SJCRH30 (cell line): ENCODE measurements at regions not wholly inside any gene's neighbourhood (a gene's known extent, or its start where the extent isn't known, plus 50 kb on each side); places are given as distances from the start of the nearest gene placed in this dataset.

ENCODE experiments used
- DNase-seq, 2 experiments: peaks; one replicate each; pipeline ENCODE4 v3.0.0-alpha.2; 2015 to 2020
- H3K27ac ChIP-seq: fragments of 250-450 bp; sonication (Bioruptor Pico); 2 replicates; pipeline ENCODE4 v1.5.1; 2020; ENCODE audit warnings: mild to moderate bottlenecking, moderate library complexity
- H3K27me3 ChIP-seq: fragments of 250-450 bp; sonication (Bioruptor Pico); 2 replicates; pipeline ENCODE4 v1.5.1; 2020; ENCODE audit warnings: mild to moderate bottlenecking, moderate library complexity
- H3K36me3 ChIP-seq: fragments of 250-450 bp; sonication (Bioruptor Pico); 2 replicates; pipeline ENCODE4 v1.5.1; 2020; ENCODE audit warnings: mild to moderate bottlenecking, moderate library complexity
- H3K4me1 ChIP-seq: fragments of 250-450 bp; sonication (Bioruptor Pico); 2 replicates; pipeline ENCODE4 v1.5.1; 2020; ENCODE audit warnings: mild to moderate bottlenecking, moderate library complexity
- H3K4me3 ChIP-seq: fragments of 250-450 bp; sonication (Bioruptor Pico); 2 replicates; pipeline ENCODE4 v1.5.1; 2020; ENCODE audit warnings: mild to moderate bottlenecking, moderate library complexity
- H3K9me3 ChIP-seq: fragments of 250-450 bp; sonication (Bioruptor Pico); replicated peaks from 2 replicates; pipeline ENCODE4 v1.5.1; 2020; ENCODE audit warnings: mild to moderate bottlenecking, moderate library complexity

DNA sequence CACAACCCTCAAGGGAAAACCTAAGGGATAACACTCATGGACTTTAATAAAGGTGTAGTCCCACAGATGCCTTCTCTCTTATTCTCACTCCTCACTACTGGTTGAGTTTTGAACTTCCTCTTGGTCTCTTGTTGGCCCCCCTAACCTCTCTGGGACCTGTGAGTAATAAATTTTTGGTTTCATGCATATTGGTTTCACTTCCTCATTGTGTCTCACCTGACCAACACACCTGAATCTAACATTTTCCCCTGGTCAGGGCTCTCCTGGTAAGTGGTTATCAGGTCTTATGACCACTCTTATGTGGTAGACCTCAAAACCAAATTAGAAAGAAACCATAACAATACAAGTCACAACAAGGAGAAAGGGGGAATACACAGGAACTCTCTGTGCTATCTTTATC is 60.5 kb upstream of the PRMT6 start:
- H3K4me1 ChIP-seq, result no peaks in the 10 kb centered on the region
- no peak overlapping the region for H3K27ac ChIP-seq
- no peak for DNase-seq
- H3K36me3 ChIP-seq, result no peaks in the 10 kb centered on the region
- H3K4me3 ChIP-seq, result no peak overlapping the region
- no peaks in the 10 kb centered on the region for H3K27me3 ChIP-seq
- H3K9me3 ChIP-seq, result no peaks in the 10 kb centered on the region

DNA sequence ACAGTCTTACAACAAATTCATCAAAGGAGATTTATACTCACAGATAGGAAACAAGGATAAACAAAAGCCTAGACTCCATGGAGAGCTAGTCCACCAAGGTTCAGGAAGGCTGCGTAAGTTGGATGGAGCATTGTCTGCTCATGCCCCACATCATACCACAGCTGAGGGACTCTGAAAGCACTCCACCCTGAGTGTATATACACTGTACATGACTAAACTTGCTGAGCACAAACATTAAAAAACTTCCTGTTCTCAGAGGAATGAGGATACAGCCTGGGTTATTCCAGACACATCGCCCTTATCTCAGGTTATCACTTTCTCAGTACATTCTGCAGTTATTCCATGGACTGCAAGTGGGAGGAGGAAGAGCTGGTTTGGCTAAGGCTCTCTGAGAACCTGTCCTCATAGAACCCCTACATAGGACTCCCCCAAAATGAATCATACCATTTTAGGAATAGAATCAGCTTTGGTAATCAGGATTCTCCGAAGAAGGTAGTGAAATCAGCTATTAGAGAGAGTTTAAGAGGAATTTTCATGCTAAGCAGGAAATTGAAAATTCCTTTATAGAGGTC is 58.0 kb upstream of the PRMT6 start:
- H3K27me3 ChIP-seq, result no peaks in the 10 kb centered on the region
- no peaks in the 10 kb centered on the region for H3K36me3 ChIP-seq
- no peak overlapping the region for H3K4me3 ChIP-seq
- no peak for DNase-seq
- H3K9me3 ChIP-seq, result no peaks in the 10 kb centered on the region
- no peak overlapping the region for H3K27ac ChIP-seq
- no peaks in the 10 kb centered on the region for H3K4me1 ChIP-seq

DNA sequence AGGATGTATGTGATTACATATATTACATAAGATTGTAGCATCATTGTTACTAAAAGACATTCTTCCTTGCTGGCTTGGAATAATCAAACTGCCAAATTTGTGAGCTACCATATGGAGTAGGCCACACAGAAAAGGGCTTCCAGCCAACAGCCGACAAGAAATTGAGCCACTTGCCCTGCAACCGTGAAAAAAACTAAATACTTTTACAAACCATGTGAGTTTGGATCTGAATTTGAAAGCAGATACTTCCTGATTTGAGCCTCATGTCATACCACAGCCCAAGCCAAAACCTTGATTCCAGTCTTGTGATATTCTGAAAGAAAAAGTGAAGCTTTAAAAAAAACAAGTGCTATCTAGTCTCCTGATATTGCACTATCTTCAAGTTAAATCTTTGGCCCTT is 55.6 kb upstream of the PRMT6 start:
- no peak for DNase-seq
- Histone ChIP-seq H3K36me3 (no peaks in the 10 kb centered on the region), H3K4me1 (no peaks in the 10 kb centered on the region), H3K27me3 (no peaks in the 10 kb centered on the region), H3K27ac (no peak overlapping the region), H3K4me3 (no peak overlapping the region), H3K9me3 (no peaks in the 10 kb centered on the region)

DNA sequence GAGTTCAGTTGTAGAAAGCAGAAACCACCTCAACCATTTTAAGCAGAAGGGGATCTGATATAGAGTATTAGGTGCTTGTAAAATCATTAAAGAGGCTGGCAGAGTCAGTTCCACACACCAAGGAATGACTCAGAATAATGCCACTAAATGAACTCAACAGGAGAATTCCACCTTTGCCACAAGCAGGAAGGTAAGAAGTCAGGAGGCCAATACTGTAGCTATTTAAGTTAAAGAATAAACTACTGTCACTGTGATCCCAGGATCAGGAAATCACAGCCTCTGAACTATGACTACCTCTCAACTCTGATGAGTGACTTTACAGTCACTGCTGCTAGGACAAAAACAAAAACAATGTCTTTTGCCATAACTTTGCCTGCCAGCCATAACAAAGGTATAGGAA is 52.5 kb upstream of the PRMT6 start:
- no peaks in the 10 kb centered on the region for H3K36me3 ChIP-seq
- H3K4me3 ChIP-seq, result no peak overlapping the region
- no peak for DNase-seq
- no peaks in the 10 kb centered on the region for H3K27me3 ChIP-seq
- no peaks in the 10 kb centered on the region for H3K9me3 ChIP-seq
- H3K27ac ChIP-seq, result no peak overlapping the region
- no peaks in the 10 kb centered on the region for H3K4me1 ChIP-seq

DNA sequence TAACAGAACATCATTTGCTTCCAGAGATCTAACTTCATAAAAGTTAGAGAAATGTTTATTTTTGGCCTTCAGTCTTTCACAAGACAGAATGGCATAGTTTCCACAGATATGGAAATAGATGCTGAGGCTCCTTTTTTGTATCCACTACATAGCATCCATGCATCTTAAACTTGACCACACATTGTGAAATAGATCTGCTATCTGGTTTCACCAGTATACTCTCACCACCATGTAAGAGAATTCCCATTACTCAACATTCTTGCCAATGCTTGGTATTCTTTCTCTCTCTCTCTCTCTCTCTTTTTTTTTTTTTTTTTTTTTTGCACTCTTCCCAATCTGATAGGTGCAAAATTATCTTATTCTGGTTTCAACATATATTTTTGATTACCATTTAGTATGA is 52.1 kb upstream of the PRMT6 start:
- Histone ChIP-seq H3K27me3 (no peaks in the 10 kb centered on the region), H3K4me3 (no peak overlapping the region), H3K4me1 (no peaks in the 10 kb centered on the region), H3K9me3 (no peaks in the 10 kb centered on the region), H3K27ac (no peak overlapping the region), H3K36me3 (no peaks in the 10 kb centered on the region)
- no peak for DNase-seq
